Gastroesophageal sphincter (tissue), 2 donors: ENCODE measurements at regions not wholly inside any gene's neighbourhood (a gene's known extent, or its start where the extent isn't known, plus 50 kb on each side); places are given as distances from the start of the nearest gene placed in this dataset.

Source experiments
- POLR2A ChIP-seq, 2 donors: fragments of 450-650 bp; IDR thresholded peaks; one replicate each; pipeline ENCODE4 v1.6.1; 2017; ENCODE audit warnings: antibody characterized with exemption in 2 of 2, mild to moderate bottlenecking in 2 of 2, moderate library complexity in 1 of 2
- POLR2AphosphoS5 ChIP-seq: sonication (generic); formaldehyde crosslinking; IDR thresholded peaks from one replicate; pipeline ENCODE4 v1.6.1; 2017; ENCODE audit warnings: antibody characterized with exemption

GRCh38 chr13:60260440-60260839, 96.7 kb upstream of the DIAPH3 start:
- TF ChIP-seq POLR2A (IDR thresholded peaks at IDR 0.05) (no peak), POLR2AphosphoS5 (no peak)
